Stomach (tissue), 4 donors: ENCODE measurements at regions not wholly inside any gene's neighbourhood (a gene's known extent, or its start where the extent isn't known, plus 50 kb on each side); places are given as distances from the start of the nearest gene placed in this dataset.

Source experiments
- CTCF ChIP-seq, 7 experiments: fragments of 450-650 bp in 4 of 7; fragments of 200-600 bp in 3 of 7; sonication (generic) in 3 of 7; IDR thresholded peaks; one replicate each; pipeline ENCODE4 v1.5.1; 2016 to 2019; ENCODE audit warnings: antibody characterized with exemption in 7 of 7, control low read depth in 2 of 7, mild to moderate bottlenecking in 1 of 7
- EP300 ChIP-seq: sonication (generic); formaldehyde crosslinking; IDR thresholded peaks from one replicate; pipeline ENCODE4 v1.6.1; 2017; ENCODE audit warnings: antibody characterized with exemption
- POLR2A ChIP-seq, 4 donors: fragments of 450-650 bp; IDR thresholded peaks; one replicate each; pipeline ENCODE4 v1.6.1; 2016; ENCODE audit warnings: antibody characterized with exemption in 4 of 4, control low read depth in 2 of 4, mild to moderate bottlenecking in 1 of 4, moderate library complexity in 1 of 4
- POLR2AphosphoS5 ChIP-seq, 3 donors: sonication (generic); formaldehyde crosslinking; IDR thresholded peaks; one replicate each; pipeline ENCODE4 v1.6.1; 2016; ENCODE audit warnings: antibody characterized with exemption in 3 of 3

- TF ChIP-seq CTCF (IDR thresholded peaks at IDR 0.05) = no peak
- no peak for TF ChIP-seq POLR2A (IDR thresholded peaks at IDR 0.05)
- TF ChIP-seq POLR2AphosphoS5 (IDR thresholded peaks at IDR 0.05) = no peak
- no peak for TF ChIP-seq EP300
These were observed 365.7 kb downstream of the GATA3 start for GRCh38 chr10:8420182-8420581.
